ENCODE measurements at regions not wholly inside any gene's neighbourhood (a gene's known extent, or its start where the extent isn't known, plus 50 kb on each side); places are given as distances from the start of the nearest gene placed in this dataset.

DNA sequence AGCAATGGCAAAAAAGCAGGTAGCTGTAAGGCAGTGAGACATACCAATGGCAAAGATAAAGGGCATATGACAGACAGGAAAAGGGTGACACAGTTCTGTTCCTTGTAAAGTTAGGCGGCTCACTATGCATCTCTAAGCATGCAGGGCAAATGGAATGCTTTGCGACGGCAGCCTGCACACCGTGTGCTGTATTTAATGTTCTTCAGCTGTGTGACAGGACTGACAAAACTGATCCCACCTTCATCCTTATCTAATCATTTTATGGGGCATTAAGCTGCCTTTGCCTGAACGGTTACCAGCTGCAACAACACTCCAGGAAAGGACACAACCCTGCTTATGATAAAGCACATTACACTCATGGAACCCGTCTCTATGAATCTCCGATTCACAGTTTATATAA is 80.5 kb upstream of the VAV3 start:
- H3K4me3 ChIP-seq = no peak overlapping the region
- no peaks in the 10 kb centered on the region for H3K9me3 ChIP-seq
- DNase-seq (ENCODE audit: low read depth in 1 of 2, low spot score in 1 of 2) (no peak), FAIRE-seq (no peak), ATAC-seq (no peak)
- H3K4me1 ChIP-seq = no peaks in the 10 kb centered on the region
- H3K4me2 ChIP-seq = no peak overlapping the region
- TF ChIP-seq NR3C1 (IDR thresholded peaks at IDR 0.05) = no peak
- no peak for TF ChIP-seq POLR2AphosphoS2 (conservative IDR thresholded peaks at IDR 0.05; ENCODE audit: low read length)
- TF ChIP-seq POLR2A (IDR thresholded peaks at IDR 0.05; ENCODE audit: low read length) = no peak
- TF ChIP-seq RNF2 (IDR thresholded peaks at IDR 0.05; ENCODE audit: borderline replicate concordance, low read depth) = no peak
- TF ChIP-seq CEBPB (IDR thresholded peaks at IDR 0.05) = no peak
- no peak for TF ChIP-seq EHMT2 (IDR thresholded peaks at IDR 0.05; ENCODE audit: low read depth)
- TF ChIP-seq ZC3H11A (IDR thresholded peaks at IDR 0.05) = no peak
- no peak for TF ChIP-seq MYC (IDR thresholded peaks at IDR 0.05; ENCODE audit: borderline replicate concordance, low read length)
- TF ChIP-seq CHD2 (IDR thresholded peaks at IDR 0.05; ENCODE audit: low read length, partially characterized antibody) = no peak
- TF ChIP-seq RCOR1 (IDR thresholded peaks at IDR 0.05; ENCODE audit: low read depth, low read length) = no peak
- no peak for TF ChIP-seq SREBF2 (IDR thresholded peaks at IDR 0.05)
- no peak for TF ChIP-seq JUNB (IDR thresholded peaks at IDR 0.05)
- CTCF ChIA-PET = no interaction called here
- no peak overlapping the region for H3K27ac ChIP-seq
- WGBS (ENCODE audit: missing lambda C conversion rate) = 51% methylated on average over 7 of the region's 7 CpGs
- POLR2A ChIA-PET = no interaction called here

DNA sequence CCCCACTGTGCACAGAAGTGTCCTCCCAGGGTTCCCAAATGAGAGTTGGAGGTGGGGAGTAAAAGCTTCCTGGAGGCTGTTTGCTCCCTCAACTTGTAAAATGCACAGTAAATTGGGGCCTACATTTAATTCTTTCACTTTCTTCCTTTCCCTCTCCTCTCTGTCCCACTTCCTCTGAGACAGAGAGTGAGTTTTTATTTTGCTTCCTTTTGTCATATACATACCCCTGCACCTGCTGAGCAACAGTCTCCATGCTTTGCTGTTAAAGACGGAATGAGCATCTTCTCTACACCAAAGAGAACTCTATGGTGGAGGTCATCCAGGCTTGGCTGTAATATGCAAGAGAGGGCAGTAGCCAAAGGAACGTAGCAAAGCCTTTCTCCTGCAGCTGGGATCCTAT is 79.3 kb upstream of the VAV3 start:
- ChIA-PET CTCF (no interaction called here), POLR2A (no interaction called here)
- Histone ChIP-seq H3K9me3 (no peaks in the 10 kb centered on the region), H3K4me3 (no peak overlapping the region), H3K27ac (no peak overlapping the region), H3K4me2 (no peak overlapping the region), H3K4me1 (no peaks in the 10 kb centered on the region)
- TF ChIP-seq CBX2 (IDR thresholded peaks at IDR 0.05; ENCODE audit: borderline replicate concordance, low read depth) (no peak), SMC3 (IDR thresholded peaks at IDR 0.05) (no peak), BHLHE40 (IDR thresholded peaks at IDR 0.05; ENCODE audit: low read depth, low read length) (no peak), MYC (IDR thresholded peaks at IDR 0.05; ENCODE audit: borderline replicate concordance, low read length) (no peak), MAFK (IDR thresholded peaks at IDR 0.05; ENCODE audit: partially characterized antibody) (no peak), EHMT2 (IDR thresholded peaks at IDR 0.05; ENCODE audit: low read depth) (no peak), GATA3 (IDR thresholded peaks at IDR 0.05; ENCODE audit: borderline replicate concordance) (no peak), RAD21 (conservative IDR thresholded peaks at IDR 0.05 in 1 of 2, IDR thresholded peaks at IDR 0.05 in 1 of 2) (no peak)
- TF ChIP-seq, protein P1, sequence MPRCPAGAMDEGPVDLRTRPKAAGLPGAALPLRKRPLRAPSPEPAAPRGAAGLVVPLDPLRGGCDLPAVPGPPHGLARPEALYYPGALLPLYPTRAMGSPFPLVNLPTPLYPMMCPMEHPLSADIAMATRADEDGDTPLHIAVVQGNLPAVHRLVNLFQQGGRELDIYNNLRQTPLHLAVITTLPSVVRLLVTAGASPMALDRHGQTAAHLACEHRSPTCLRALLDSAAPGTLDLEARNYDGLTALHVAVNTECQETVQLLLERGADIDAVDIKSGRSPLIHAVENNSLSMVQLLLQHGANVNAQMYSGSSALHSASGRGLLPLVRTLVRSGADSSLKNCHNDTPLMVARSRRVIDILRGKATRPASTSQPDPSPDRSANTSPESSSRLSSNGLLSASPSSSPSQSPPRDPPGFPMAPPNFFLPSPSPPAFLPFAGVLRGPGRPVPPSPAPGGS (IDR thresholded peaks at IDR 0.05) = no peak
- FAIRE-seq (no peak), ATAC-seq (no peak), DNase-seq (ENCODE audit: low read depth in 1 of 2, low spot score in 1 of 2) (no peak)
- 10% methylated on average over 2 of the region's 2 CpGs for WGBS (ENCODE audit: missing lambda C conversion rate)

DNA sequence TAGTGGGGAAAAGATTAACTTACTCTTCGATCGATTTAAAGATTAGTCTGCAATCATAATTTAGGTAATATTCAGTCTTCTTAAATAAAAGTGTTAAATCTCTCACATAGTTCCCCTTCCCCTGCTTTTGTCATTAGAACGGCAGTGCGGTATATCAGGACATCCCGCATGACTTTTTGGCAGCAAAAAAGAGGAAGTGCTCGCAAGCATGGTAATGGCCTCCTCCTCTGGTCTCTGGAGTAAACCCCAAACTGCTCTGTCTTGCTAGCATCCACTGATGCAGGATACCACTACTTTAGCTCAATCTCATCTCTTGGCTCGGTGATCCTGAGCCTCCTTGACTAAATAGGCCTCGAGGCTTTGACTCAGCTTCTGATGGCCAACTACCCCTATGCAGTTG is 78.7 kb upstream of the VAV3 start:
- FAIRE-seq = no peak
- no peaks in the 10 kb centered on the region for H3K4me1 ChIP-seq
- ChIA-PET POLR2A (no interaction called here), CTCF (no interaction called here)
- no peak overlapping the region for H3K4me3 ChIP-seq
- H3K27ac ChIP-seq = no peak overlapping the region
- no peak overlapping the region for H3K4me2 ChIP-seq
- TF ChIP-seq HEYL (CRISPR knock-in tag; IDR thresholded peaks at IDR 0.05) = no peak
- TF ChIP-seq JUNB (IDR thresholded peaks at IDR 0.05) = no peak
- TF ChIP-seq, protein P2, sequence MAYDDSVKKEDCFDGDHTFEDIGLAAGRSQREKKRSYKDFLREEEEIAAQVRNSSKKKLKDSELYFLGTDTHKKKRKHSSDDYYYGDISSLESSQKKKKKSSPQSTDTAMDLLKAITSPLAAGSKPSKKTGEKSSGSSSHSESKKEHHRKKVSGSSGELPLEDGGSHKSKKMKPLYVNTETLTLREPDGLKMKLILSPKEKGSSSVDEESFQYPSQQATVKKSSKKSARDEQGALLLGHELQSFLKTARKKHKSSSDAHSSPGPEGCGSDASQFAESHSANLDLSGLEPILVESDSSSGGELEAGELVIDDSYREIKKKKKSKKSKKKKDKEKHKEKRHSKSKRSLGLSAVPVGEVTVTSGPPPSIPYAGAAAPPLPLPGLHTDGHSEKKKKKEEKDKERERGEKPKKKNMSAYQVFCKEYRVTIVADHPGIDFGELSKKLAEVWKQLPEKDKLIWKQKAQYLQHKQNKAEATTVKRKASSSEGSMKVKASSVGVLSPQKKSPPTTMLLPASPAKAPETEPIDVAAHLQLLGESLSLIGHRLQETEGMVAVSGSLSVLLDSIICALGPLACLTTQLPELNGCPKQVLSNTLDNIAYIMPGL (CRISPR knock-in tag; IDR thresholded peaks at IDR 0.05; ENCODE audit: borderline replicate concordance) = no peak
- no peak for TF ChIP-seq KDM5A (IDR thresholded peaks at IDR 0.05)
- TF ChIP-seq SREBF2 (IDR thresholded peaks at IDR 0.05) = no peak
- TF ChIP-seq FOSL2 (IDR thresholded peaks at IDR 0.05) = no peak
- no peak for TF ChIP-seq FOSL2 (CRISPR knock-in tag; IDR thresholded peaks at IDR 0.05)
- TF ChIP-seq, protein P3, sequence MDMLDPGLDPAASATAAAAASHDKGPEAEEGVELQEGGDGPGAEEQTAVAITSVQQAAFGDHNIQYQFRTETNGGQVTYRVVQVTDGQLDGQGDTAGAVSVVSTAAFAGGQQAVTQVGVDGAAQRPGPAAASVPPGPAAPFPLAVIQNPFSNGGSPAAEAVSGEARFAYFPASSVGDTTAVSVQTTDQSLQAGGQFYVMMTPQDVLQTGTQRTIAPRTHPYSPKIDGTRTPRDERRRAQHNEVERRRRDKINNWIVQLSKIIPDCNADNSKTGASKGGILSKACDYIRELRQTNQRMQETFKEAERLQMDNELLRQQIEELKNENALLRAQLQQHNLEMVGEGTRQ (IDR thresholded peaks at IDR 0.05) = no peak
- H3K9me3 ChIP-seq = no peaks in the 10 kb centered on the region
- 64% methylated on average over 8 of the region's 8 CpGs for WGBS (ENCODE audit: missing lambda C conversion rate)
- no peak for ATAC-seq
- DNase-seq (ENCODE audit: low read depth in 1 of 2, low spot score in 1 of 2) = no peak
